GM19035 (cell line): ENCODE measurements at regions not wholly inside any gene's neighbourhood (a gene's known extent, or its start where the extent isn't known, plus 50 kb on each side); places are given as distances from the start of the nearest gene placed in this dataset.

Experiments used
- ATAC-seq: cut with Tn5 transposase; IDR thresholded peaks from one replicate; pipeline ENCODE4 v1.9.1; 2021; ENCODE audit not compliant: unreplicated experiment

DNA sequence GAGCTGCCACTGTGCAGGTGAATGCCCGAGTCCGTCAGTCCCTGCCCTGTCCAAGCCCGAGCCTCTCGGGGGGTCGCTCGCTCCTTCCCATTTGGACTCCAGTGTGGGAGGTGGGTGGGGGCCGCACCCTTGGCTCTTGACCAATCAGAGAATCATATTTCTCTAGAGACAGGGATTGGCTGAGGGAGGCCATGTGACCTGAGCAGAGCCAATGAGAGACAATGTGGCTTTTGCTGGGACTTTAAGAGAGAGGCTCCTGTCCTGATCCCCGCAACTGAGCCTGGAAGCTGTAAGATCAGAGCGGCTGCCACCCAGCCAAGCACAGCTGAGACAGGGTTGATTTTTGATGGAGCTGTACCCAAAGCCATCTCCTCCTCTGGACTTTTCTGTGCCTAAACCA, 199.3 kb downstream of the TFAP2C start:
- ATAC-seq, result no peak

DNA sequence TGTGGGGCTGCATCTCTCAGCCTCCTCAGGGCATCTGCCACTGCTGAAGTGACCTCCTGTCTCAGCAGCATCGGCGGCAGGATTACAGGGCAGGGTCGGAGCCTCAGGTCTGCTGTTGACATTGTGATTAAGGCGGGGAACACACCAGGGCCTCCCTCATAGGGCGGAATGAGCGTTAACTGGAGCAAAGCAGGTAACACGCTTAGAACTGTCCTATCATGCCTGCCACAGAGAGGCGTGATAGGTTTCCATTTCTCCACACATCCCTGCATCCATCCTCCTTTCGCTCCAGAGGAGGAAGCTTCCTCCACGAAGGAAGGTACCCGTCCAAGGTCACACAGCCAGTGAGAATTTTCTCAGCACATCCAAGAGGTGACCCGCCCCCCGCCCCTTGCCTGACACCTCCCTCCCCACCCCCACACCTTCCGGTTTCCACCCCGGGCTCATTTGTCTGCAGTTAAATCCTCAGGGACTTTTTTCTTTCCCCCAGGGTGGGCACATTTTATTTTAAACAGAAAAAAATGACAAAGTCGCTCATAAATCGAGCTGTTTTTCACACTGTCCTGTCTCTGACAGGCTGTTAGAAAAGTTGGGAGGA, 200.8 kb downstream of the TFAP2C start:
- ATAC-seq, result no peak

DNA sequence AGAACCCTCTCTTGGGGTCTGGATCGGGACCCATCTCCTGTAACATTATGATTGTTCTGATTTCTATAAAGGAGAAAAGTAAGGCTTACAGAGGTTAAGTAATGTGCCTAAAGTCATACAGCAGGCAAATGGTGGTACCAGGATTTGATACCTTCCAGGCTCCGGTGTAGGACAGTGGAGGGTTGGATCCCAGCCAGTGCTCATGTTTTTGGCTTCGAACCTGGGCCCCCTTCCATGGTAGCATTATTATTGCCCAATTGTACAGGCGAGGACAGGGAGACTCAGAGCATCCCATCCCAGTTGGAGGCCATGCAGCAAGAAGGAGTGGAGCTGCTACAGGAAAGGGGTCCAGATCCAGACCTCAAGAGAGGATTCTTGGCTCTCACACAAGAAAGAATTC, 202.7 kb downstream of the TFAP2C start:
- no peak for ATAC-seq

DNA sequence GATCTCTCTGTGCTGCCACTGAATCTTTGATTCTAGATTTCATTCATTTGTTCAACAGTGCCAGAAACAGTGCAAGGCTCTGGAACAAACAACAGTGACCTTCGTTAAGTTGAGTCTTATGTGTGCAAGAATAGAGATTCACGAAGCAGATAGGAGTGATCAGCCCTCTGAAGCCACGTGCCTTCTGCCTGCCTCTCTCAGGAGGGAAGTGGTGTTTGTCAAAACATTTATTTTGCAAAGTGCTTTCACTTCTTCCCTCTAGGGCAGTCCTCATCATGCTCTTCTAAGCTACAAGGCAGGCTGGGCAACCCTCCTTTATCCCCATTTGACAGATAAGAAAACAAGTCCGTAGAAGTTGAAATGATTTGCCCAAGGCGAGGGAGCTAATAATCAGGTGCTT, 204.3 kb downstream of the TFAP2C start:
- no peak for ATAC-seq

DNA sequence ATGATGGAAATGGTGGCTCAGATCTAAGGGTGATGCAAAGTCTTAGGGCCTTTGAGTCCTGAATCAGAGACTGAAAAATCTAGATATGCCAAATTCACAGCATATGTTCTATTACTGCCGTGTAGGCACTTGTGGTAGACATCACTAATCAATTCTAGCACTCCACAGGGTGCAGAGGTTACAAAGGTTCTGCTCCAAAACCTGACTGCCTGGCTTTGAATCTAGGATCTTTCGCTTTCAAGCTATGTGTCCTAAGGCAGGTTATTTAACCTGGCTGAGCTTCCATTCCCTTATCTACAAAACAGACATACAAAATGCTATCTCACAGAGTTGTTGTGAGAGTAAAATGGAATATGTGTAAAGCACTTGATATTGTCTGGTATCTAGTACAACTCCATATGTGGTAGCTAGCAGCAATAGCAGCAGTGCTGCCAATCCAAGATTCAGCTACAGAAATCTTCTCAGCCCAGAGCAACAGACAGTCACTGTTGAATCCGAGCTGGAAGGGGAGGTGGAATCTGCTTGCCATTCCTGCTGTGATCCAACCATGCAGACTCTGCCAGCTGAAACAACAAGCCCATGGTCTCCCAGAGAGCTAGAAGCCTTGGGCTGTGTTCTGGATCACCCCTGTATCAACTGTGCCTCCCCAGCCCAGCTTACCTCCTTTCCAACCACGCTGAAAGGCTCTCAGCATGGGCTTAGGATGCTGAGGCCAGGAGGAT, 206.9 kb downstream of the TFAP2C start:
- no peak for ATAC-seq

DNA sequence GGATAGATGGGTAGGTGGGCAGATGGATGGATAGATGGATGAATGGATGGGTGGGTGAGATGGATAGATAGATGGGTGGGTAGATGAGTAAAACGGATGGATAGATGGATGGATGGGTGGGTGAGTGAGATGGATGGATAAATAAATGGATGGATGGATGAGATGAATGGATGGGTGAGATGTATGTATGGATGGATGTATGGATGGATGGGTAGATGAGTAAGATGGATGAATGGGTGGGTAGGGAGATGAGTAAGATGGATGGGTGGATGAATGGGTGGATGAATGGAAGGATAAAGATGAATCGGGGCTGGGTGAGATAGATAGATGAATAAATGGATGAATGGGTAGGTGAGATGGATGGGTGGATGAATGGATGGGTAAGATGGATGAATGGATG, 210.1 kb downstream of the TFAP2C start:
- ATAC-seq, result no peak

DNA sequence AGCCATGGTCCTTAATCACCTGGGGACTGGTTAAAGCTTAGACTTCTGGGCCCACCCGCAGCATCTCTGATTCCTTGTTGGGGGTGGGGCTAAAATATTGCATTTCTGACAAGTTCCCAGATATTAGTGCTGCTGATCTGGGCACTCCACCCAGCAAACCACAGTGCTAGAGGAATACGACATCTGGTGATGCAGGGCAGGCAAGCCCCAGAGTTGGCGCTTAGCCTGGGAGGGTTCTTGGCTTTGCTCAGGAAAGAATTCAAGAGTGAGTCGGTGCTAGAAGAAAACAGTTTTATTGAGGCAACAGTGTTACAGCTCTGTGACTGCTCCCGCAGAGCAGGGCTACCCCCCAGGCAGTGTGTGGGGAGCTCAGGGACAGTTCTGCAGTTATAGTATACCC, 210.7 kb downstream of the TFAP2C start:
- no peak for ATAC-seq

DNA sequence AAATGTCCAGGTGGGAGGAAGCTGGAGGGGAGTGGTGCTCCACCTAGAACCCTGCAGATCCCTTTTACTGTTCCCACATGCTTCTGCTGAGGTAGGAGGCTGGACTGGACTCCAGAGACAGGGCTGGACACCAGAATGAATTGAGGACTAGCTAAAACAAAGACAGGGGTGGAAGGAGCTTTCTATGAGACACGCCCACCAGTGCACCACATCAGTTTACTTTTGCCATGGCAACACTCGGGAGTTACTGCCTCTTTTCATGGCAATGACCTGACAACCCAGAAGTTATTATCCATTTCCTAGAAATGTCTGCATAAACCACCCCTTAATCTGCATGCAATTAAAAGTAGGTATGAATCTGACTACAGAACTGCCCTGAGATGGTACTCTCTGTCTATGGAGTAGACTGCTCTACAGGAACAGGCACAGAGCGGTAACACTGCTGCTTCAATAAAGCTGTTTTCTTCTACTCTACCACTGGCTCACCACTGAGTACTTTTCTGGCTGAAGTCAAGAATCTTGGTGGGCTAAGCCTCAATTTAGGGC, 211.7 kb downstream of the TFAP2C start:
- no peak for ATAC-seq

DNA sequence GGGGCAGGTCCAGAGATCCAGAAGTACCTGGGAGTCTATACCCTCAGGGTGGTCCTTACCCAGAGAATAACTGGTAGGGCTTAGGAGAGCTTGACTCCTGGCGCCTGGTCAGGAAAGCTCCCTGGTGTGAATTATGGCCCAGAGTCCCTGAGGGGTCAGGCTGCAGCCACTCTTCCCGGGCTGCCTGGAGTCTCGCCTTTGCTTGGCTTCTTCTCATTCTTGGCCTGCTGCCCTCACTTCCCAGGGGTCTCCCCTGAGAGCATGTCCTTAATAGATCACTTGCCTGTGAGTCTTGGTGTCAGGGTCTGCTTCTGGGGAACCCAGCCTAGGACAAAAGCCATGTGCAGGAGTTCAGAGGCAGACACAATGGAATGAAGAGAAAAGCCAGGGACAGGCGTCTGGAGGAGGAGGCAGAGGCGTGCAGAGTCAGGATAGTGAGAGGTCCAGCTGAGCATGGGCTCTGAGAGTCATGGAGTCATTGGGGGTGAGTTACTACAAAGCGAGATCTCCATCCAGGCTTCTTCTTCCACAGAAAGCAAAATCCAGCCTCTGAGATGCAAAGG, 212.3 kb downstream of the TFAP2C start:
- no peak for ATAC-seq

DNA sequence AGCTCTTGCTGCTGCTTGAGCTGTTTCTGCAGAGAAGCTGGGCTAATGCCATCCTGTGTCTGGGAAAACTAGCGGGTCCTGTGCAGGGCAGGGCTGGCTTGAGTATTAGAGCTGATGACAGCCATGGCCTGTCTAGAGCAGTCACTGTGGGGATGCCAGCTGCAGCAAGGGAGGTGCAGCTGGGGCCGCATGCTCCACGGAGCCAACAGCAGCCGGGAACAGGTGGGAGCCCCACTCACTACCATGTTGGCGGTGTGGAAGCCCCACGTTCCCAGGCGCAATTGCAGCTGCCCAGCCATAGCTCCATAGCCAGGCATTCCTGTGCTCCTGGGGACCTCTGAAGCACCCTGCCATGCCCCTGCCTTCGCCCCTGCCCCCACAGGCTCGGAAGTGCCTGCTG, 212.9 kb downstream of the TFAP2C start:
- no peak for ATAC-seq

DNA sequence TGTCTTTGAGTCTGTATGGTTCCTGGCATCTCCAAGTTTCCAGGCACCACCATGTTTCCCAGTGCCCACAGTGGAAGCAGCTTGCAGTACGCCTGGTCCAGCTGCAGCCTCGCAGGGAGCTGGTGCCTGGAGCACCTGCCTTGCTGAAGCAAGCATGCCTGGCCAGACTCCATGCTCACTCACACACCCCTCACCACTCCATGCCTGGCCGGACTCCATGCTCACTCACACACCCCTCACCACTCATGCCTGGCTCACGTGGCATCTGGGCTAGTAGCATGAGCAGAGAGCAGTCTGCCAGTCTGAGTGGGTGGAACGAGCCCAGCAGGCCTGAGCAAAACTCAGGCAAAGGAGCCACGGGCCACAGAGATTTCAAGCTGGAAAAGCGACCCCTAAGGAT, 214.3 kb downstream of the TFAP2C start:
- ATAC-seq, result no peak

DNA sequence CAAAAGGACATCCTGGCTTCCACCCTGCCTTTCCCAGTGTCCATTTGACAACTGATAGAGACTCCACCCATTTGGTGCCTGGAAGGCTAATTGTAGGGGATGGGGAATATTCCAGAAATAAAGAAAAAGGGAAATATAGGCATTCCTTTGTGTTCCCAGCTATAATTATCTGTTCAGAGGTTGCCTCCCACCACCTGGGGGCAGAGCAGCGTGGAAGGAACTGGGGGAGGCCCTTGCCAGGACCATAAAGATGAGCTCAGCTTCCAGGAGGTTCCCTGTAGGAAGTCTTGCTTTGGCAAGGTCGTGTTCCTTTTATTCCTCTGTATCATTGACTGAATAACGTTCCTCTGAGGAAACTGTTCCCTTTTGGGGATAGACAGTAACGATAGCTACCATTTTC, 214.7 kb downstream of the TFAP2C start:
- no peak for ATAC-seq

DNA sequence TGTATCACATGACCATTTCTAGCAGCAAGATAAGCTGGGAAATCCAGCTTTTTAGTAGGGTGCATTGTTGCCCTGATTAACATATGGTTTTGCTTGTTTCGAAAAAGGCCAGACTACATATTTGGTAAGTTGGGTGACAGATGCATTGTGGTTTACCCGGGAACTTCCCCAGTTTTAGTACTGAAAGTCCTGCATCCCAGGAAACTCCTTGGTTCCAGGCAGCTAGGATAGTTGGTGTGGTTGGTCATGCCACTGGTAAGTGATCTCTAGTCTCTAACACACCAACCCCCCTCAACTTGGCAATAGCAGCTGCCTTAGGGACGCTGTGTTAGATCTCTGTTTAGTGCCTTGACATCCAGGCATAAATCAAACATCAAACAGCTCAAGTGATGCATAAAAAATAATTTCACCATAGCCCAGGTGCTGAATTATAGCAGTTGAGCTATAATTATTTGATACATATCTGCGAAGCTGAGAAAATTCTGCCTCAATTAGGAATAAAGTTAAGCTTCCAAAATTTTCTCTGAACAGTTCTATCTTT, 216.5 kb downstream of the TFAP2C start:
- ATAC-seq, result no peak

DNA sequence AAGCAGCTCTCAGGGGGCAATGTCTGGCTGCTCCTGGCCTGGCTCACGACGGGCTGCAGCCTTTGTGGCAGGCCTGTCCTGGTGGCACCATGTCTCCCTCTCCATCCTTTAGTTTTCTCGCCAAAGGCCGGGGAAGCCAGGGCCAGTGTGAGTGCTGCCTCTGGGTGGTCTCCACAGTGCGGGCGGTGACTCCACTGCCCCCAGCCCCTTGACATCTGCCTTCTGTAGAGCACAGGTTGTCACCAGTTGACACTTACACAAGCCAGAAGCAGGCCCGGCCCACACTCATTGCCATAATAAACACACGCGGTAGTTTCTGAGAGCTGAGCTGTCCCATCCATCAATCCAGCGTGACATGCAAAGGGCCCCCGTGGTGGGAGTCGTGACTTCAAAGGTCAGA, 219.5 kb downstream of the TFAP2C start:
- no peak for ATAC-seq

DNA sequence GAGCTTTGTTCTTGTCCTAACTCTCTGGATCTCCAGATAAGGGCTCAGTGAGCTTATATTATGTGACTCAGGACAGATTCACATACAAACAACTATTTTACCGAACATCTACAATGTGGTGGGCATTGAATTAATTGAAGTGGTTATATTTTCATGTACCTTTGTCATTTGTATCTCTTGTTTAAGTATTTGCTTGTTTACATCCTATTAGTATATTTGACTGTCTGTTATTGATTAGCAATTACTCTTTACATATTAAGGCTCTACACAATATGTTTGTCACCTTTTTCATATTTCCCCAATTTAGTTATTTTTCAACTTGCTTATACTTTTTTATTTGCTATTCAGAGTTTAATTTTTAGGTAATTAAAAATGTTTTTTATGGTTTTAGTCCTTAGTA, 222.4 kb downstream of the TFAP2C start:
- ATAC-seq, result no peak

DNA sequence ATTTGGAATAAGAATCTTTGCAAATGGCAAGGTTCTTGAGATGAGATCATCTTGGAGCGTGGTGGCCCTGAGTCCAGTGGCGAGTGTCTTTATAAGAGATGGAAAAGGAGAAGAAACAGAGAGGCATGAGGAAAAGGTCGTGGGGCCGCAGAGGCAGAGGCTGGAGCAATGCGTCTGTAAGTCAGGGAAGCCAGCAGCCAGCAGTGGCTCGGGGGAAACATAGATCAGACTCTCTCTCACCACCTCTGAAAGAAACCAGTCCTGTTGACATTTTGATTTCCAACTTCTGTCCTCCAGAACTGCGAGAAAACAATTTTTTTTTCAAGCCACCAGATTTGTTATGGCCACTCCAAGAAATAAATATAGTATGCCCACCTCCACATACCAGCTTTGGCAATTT, 226.6 kb downstream of the TFAP2C start:
- no peak for ATAC-seq

DNA sequence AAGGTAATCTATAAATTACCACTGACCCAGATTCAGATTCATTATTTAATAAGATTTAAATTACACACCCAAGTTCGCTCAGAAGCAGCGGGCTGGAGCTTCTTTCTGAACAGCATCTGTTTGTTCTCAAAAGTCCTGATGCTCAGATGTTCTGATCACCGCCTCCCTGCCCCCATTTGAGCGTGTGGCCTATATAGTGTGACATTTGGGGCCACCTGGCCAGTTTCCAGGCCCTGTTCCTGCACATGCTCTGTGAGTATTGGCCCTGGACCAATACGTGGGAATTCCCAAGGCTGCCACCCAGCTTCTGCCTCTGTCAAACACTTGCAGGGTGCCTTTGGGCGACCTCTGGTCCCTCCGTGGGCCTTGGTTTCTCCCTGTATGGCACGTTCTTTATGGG, 228.8 kb downstream of the TFAP2C start:
- ATAC-seq, result no peak

DNA sequence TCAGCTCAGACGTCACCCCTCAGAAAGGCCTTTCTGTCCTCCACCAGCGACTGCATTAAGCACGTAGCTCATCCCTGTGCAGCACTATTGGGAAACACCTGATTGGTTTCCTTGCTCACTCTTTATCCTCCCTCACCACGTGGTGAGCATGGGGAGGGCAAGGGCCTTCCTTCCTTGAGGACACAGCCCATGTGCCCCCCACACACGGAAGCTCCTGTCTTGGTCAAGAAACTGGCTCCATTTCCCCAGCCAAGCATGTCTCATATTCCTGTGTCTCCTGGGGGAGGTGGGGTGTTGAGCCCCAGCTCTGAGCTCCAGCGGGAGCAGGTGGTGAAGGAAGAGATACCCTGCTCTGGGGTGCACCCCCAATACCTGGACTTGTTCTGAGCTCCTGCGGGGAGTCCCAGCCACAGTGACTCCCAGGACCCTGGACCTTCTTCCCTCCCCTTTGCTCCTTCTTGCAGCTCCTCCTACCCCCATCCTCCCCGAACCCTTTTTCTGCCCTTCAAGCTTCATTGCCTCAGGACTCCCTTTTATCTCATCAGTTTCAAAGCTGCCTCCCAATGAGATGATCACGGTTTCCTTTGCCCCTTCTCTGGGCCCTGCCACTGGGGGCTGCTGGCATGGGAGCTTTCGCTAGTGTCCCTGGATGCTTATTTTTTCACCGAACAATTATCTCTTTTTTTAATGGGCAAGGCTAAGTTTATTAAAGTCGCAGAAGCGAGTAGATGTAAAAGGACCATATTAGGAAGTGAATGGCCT, 230.1 kb downstream of the TFAP2C start:
- no peak for ATAC-seq

DNA sequence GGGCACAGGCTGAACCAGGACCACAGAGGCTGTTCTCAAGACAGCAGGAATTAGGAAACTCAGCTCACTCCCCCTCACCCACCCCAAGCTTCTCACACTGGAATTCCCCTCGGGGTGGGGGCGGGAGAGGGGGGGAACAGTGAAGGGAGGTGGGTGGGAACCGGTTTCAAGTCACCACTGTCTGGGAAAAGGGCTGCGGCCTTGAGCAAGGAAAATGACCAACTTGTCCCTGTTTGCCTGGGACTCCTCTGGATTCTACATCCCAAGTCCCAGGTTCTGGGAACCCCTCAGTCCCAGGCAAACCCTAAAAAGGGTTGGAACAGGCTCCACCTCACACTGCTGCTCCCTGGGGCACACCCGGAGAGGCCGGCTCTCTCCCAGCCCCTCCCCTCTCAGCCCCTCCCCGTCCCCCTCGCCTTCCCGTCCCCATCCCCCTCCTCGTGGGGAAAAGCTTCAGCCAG, 230.7 kb downstream of the TFAP2C start:
- ATAC-seq, result no peak

DNA sequence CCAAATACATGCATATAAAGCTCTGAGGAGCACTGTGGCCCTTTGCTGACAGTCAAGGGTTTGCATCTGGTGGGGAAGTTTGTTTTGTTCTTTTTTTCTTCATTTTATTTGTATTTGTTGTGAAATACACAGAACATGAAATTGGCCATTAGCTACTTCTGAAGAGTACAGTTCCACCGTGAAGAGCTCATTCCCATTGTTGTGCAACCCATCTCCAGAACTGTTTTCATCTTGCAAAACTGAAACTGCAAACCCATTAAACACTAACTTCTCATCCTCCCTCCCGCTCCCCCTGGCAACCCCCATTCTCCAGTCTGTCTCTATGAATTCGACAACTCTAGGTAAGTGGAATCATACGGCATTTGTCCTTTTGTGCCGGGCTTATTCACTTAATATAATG, 231.3 kb downstream of the TFAP2C start:
- no peak for ATAC-seq

DNA sequence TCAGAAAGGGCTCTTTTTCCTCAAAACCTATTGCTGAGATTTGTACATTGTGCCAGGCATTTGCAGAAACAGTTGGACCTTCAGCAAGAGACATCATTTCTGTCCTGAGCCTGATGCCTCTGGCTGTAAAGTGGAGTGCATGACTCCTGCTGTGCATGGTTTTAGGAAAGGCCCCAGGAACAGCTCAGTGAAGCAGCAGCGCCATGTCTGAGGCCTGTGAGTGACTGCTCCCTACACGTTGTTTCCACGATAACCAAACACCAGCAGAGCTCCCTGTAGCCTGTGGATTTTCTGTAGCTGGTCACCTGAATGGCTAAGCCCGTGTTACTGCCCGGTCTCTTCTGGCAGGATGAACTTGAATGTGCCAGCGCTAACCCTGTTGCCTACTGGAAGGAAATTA, 232.5 kb downstream of the TFAP2C start:
- ATAC-seq, result no peak
